Putamen (tissue), 1 donor: ENCODE measurements at regions not wholly inside any gene's neighbourhood (a gene's known extent, or its start where the extent isn't known, plus 50 kb on each side); places are given as distances from the start of the nearest gene placed in this dataset.

Source experiments
- DNase-seq: peaks from one replicate; pipeline ENCODE4 v3.0.0-alpha.2; 2016; ENCODE audit warnings: low spot score

DNA sequence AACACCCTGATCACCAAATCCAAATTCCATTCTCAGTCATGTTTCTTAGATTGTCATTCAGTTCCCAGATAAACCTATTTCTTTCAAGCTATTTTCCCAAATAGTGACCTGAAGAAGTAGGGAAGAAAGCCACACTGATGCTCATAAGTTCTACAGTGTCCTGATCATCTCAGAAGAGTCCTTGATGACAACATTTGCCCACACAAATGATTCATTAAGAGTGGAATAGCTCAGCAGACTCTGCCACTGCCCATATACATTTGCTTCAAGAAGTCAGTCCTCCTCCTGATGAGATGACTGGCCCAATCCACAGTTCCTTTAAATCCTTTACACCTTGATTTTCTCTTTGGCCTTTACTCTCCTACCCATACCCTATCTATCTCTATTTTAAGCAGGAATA is 283.7 kb upstream of the NR4A3 start:
- no peak for DNase-seq

DNA sequence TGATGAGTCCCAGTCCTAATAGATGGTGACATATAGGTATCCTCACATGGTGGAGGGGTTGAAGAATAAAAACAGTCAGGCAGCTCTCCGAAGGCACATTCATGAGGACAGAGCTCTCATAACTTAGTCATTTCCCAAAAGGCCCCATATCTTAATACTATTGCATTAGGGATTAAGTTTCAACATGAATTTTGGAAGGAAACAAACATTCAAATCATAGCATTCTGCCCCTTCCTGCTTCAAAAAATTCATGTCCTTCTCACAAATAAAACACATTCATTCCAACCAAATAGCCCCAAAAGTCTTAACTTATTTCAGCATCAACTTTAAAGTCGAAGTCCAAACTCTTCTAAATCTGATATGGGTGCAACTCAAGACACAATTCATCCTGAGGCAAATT is 277.2 kb upstream of the NR4A3 start:
- DNase-seq: no peak

DNA sequence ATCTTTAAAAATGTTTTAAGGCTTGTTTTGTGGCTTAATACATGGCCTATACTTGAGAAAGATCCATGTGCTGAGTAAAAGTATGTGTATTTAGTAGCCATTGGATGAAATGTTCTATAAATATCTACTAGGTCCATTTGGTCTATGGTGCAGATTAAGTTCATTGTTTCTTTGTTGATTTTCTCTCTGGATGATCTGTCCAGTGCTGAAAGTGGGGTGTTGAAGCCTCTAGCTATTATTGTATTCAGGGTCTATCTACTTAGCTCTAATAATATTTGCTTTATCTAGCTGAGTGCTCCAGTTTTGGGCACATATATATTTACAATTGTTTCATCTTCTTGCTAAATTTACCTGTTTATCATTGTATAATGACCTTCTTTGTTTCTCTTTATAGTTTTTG is 272.2 kb upstream of the NR4A3 start:
- DNase-seq: no peak

DNA sequence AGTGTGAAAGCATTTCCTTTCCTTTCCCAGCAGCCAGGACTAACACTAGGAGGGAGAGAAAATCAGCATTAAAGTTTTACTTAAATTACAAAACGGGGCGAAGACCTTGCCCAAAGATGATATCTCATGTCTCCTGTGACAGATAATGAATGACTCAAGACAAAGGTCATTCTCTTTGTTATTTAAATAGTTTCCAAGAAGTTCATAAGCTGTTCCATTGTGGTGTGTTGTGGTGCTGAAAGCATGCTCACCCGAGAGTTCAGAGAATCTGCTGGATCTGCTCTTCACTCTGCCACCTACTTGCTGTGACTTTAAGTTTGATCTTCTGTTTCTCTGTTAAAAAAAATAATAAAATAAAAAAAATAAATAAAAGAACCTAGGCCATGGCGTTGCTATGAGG is 265.9 kb upstream of the NR4A3 start:
- DNase-seq: no peak

DNA sequence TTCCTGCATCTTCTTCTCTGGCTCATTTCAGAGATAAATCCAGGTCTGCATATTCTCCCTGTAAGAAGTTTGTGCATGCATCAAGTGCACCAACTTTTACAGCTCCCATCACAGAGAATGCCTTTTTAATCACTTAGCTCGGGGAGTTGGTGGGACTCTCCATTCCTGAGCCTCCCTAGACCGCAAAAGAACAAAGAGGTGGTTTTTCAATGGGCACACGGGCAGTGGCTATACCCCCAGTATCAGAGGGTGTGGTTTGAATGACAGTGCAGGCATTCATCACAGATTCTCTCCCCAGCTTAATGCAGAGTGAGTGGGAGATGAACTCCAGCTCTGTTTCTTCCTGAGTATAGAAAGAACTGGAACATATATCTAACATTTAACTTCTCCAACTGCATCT is 264.7 kb upstream of the NR4A3 start:
- no peak for DNase-seq

DNA sequence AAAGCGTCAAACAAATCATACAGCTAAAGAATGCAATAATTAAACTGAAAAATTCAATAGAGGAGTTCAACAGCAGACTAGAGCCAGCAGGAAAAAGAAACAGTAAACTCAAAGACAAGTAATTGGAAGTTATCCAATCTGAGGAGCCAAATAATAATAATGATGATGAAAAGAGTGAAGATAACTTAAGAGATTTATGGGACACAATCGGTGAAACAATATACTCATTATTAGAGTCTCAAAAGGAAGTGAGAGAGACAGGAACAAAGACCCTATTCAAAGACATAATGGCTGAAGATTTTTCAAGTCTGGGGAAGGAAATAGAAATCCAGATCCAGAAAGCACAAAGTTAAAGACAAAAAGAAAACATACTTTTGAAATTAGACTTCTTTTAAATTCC is 263.9 kb upstream of the NR4A3 start:
- DNase-seq: no peak

DNA sequence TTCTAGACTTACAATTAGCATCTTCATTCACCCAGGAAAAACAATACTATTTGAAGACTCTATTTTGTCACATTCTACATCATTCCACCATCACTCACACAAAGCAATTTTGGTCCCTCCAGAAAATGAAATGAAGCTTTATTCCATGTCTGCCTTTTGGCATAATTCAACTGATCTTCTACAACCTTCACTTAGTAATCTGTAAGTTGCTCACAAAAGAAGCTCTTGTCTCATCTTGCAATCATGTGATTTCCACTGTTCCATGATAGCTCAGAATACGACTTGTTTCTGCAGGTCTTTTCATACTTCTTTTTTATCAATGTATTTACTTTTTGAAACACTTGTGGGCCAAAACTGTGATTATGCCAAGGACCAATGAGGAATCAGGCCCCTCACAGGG is 261.9 kb upstream of the NR4A3 start:
- no peak for DNase-seq

DNA sequence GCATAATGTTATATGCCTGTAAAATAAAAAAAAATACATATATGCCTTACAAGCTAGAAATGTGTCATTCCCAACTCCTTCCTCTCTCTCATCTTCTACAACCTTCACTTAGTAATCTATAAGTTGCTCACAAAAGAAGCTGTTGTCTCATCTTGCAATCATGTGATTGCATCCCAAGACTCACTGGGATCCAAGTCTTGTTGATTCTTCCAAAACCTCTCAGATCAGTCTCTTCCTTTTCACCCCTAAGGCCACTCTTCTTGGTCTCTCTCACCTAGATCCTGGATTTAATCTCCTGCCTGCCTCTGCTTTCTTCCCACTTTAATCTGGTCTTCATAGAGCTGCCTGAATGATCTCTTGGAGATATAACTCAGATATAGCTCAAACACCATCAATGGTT is 261.1 kb upstream of the NR4A3 start:
- no peak for DNase-seq

DNA sequence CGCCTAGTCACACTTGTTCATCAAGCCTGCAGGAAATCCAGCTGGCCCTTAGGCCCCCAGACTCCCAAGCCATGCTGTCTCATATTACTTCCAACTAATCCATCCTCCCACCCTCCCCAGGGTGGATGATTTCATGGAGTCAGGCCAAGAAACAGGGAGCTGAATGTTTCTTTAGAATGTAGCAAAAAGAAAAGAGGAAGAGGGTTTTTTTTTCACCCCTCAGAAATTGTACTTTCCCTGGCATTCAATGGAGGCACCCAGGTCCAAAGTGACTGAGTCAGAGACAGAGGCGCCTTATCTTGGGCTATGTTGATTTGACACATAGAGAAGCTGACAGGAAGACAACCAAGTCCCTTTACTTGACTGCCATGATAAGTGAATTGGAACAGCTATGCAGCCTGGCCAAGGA is 260.2 kb upstream of the NR4A3 start:
- no peak for DNase-seq

DNA sequence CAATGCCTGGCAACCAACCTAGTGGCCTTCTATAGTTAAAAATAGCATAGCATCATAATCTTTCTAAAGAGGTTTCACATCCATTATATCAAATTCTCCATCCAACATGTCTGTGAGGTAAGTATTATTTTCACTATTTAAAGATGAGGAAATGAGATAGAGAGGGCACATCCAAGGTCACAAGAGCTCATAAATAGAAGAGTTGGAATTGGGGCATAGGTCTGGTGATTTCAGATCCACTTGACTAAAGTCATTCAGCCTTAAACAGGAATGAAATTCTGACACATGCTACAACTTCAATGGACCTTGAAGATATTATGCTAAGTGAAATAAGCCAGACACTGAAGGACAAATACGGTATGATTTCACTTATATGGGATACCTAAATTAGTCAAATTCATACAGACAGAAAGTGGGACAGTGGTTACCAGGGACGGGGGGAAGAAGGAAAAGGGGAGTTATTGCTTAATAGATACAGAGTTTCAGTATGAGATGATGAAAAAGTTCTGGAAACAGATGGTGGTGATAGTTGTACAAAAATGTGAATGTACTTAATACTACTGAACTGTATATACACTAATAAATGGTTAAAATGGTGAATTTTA is 259.6 kb upstream of the NR4A3 start:
- no peak for DNase-seq

DNA sequence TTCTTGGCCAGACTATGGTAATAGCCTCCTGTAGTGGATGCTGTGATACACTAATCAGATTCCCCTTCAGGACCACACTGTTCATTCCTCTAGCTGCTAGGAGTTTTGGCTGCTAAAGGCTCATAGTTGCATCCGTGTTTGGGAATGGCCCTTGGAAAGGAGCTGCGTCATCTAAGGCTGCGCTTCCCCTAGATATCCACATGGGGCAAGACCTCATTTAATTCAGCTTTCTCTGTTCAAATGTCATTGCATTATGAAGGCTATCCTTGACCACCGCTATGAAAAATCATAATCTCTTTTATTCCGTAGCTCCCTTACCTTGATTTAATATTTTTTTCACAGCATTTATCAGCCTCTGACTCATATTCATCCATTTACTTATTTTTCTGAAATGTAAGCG is 258.3 kb upstream of the NR4A3 start:
- no peak for DNase-seq

DNA sequence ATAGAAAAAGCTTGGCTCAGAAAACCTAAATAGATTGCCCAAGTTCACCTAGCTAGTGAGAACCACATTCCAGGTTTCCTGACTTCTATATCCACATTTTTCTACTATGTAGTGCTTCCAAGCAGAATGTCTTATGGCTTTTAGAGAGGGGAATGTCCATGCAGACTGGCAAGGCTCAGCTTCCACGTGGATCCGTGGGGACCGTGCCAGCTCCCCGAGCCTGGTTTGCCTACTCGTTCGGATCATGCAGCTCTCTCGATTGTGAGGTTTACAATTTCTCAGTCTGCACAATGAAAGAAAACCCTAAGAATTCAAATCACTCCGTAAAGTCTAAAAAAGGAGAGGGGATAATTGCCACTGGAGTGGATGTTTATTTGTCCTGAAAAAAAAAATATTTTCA is 256.5 kb upstream of the NR4A3 start:
- DNase-seq: no peak

DNA sequence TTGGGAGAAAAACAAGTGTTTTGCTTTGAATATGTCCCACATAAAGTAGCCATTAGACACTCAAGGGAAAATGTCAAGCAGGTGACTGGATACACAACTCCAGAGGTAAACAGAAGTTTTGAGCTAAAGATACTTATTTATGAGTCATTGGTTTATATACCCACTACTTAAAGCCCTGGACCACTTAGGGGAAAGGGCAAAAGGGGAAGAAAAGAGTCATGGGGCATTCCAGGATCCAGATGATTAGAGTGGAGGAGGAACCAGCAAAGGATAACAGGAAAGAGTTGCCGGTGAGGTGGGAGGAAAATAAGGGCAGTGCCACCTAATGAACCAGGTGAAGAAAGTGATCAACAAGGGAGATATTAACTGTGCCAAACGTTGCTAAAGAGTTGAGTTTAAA is 254.2 kb upstream of the NR4A3 start:
- no peak for DNase-seq

DNA sequence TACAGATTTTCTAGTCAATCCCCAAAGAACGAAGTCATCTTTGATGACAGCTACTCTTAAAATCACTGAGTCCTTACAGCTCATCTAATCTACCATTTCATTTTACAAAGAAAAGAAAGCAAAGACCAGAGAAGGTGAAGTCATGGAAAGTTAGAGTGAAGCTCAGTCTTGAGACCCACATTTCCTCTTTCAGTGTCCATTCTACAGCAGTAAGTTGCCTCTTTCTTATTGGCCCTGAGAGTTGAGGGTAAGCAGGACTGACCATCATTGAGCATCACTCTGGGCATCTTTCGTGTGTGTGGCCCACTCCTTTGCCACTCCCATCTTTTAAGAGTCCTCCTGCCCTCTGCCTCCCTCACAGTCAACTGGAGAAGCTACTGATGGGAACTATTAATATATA is 251.8 kb upstream of the NR4A3 start:
- no peak for DNase-seq

DNA sequence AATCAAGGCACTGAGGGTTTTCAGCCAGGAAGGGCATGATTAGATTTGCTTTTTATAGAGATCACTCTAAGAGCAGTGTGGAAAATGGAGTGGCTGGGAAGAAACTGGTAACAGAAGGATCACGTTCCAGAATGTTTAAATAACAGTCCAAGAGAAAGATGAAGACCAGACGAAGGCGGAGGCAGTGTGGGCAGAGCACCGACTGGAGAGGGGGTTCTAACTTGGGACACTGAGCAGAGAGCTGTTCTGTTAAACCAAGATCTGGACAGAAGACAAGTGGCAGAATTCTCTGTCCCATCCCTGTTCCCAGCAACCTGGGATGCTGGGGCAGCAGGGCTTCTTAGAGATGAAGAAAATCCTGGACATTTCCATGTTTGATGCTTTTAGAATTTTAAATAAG is 249.1 kb upstream of the NR4A3 start:
- no peak for DNase-seq

DNA sequence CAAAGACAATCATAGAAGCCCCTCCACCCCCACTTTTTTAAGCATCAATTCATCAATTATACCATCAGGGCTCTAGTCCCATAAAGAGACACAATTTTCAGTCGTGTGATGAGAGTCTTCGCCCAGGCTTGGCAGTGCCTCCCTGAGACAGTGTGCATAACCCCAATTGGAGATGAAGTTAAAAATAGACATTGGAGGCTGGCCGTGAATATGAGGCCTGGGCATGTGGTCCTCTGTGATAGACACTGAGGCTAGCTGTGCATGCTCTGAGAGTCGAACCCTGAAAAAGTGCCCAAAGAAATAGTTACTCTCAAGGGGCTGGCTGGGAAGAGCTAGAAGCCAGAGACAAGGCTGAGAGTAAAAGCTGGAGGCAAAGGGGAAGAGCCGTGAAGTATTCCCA is 248.6 kb upstream of the NR4A3 start:
- DNase-seq: no peak

DNA sequence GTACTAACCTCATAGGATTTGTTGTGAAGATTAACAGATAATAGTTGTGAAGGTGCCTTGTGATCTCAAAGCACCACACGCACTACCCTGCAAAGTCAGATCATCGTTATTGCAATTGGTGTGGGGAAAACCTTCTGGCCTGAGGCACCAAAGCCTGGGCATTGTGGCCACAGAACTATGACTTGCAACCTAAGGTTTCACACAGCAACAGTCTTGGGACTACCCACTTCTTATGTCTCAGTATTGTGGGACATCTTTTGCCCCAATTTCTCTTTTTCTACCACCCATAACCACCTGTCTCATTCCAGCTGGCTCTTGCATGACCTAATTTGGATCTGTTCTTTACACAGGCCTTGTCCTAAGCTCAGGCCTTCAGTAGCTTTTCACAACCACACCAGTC is 247.8 kb upstream of the NR4A3 start:
- no peak for DNase-seq

DNA sequence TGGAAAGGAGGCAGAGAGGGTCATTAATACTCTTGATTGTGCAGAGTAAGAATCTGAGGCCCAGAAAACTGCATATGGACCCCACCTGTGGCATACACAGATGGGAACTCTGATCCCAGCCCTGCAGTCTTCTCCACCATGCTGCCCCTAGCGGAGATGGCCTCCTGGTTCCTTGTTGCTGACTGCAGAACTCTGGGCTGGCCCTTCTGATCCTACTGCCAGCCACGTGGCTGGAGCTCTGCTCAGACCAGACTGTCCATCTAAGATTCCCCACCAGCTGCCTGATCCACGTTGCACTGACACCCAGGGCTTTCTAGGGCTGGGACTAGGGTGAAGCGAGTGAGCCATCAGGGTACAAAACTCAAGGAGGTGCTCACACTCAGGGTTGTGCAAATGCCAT is 245.7 kb upstream of the NR4A3 start:
- DNase-seq: no peak

DNA sequence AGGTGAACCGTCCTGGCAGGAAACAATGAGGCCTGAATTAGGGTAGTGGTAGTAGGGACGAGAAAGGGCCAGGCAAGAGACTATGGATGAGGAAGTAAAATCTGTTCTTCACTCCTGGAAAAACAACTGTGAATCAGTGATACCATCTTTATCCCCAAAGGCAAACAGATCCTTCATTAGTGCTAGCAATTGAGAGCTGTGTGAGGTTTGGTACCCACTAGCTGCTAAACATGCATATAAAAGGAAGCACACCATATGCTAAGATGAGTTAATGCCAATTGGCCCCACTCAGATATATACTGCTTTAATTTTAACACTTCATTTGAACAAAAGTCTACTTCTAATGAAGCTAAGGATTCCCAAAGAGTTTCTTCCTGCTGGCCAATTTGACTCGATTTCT is 244.8 kb upstream of the NR4A3 start:
- no peak for DNase-seq

DNA sequence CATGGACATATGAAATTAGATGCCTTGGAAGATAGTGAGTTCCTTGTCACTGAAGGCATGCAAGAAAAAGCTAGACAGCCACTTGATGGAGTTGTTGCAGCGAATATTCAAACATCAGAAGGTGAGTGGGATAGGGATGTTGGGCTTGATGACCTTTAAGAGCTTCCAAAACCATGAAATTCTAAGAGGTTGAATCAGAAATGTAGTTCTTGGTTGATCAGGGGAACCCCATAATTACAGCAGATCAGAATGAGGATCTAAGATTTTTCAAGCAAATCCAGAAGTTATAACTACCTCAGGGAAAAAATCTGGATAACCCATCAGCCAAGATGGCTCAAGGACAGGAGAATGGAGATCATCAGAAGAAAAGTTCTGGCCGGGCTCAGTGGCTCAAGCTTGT is 244.3 kb upstream of the NR4A3 start:
- no peak for DNase-seq

DNA sequence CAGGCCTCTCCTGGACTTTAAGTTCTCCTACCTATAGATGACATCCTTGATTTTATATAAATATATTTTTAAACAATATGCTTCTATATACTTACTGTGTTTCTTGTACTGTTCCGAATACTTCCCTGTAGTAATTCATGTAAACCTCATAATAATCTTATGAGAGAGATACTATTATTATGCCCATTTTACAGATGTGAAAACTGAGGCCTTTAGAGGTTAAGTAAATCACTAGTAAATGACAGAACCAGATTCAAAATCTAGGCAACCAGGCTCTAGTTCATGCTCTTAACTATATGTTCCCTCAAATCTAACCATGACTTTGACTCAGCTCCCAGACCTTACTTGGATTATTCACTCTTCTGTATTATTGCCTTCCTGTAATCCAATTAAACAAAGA is 243.0 kb upstream of the NR4A3 start:
- DNase-seq: no peak

DNA sequence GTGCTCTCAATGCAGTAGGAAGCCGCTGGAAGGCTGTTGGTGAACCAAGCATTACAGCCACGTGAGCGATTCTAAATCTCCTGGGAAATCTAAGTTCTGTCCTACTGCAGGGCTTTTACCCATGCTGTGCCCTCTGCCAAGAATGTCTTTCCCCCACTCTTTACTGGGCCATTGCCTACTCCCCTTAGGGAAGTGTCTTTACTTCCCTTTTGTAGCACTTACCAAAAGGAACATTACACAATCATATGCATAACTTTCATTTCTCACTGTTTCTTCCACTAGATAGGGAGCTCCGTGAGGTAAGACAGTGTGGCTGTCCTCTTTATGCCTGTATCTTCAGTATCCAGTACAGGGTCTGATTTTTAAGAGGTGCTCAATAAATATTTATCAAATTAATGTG is 241.7 kb upstream of the NR4A3 start:
- DNase-seq: peak; percentile 12

DNA sequence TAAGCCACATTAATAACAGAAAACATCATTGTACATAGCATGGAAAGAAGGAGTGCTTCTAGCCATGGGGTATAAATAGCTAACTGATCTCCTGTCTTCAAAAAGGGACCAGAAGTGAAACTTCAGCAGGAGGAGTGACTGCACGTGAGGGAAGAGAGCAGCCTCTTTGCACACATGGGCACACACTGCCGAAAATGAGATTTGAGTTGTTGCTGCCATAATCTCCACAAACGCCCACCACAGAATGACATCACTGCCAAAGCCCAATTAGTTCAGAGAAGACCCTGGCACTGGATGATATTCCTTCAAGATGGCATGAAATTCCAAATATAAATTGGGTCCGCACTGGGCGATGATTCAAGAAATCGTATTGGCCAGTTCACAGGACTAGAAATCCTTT is 238.9 kb upstream of the NR4A3 start:
- DNase-seq: no peak

DNA sequence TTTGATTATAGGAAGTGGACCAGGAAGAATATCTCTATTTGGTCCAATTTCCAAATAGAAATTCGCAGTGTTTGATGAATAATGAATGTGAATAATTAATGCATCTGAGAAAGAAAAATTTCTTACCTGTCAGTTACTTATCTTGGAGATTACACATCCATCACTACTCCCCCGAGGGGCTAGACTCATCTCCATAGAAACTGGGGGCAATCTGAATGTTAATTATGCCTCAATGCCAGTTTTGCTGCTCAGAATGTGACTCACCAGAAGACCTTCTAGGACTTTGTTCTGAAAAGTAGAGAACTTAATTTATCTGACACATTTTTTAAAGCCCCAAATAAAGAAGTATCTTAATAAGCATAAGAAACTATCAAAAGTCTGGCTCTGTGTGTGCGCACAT is 233.4 kb upstream of the NR4A3 start:
- DNase-seq: peak; percentile 52

DNA sequence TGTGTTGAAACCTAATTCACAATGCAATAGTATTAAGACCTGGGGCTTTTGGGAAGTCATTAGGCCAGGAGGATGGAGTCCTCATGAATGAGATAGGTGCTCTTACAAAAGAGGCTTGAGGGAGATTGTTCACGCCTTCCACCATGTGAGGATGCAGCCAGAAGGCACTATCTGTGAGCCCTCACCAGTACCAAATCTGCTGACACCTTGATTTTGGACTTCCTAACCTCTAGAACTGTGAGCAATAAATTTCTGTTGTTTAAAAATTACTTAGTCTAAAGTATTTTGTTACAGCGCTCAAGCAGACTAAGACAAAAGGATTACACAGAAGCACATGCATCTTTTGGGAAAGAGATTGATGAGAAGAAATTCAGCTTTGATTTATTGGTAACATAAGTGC is 232.9 kb upstream of the NR4A3 start:
- DNase-seq: no peak
